Tibial nerve (tissue), 4 donors: ENCODE measurements at regions not wholly inside any gene's neighbourhood (a gene's known extent, or its start where the extent isn't known, plus 50 kb on each side); places are given as distances from the start of the nearest gene placed in this dataset.

Experiments used
- DNase-seq, 2 donors: peaks; one replicate each; pipeline ENCODE4 v3.0.0-alpha.2; 2019; ENCODE audit warnings: low spot score in 2 of 2
- H3K27ac ChIP-seq, 4 donors: fragments of 200-600 bp; sonication (generic) in 3 of 4; one replicate each; pipeline ENCODE4 v1.5.1; 2017 to 2019; ENCODE audit warnings: mild to moderate bottlenecking in 1 of 4
- H3K27me3 ChIP-seq, 2 donors: fragments of 200-600 bp; sonication (generic) in 1 of 2; one replicate each; pipeline versions ENCODE4 v1.5.1 to v1.6.0; 2017 to 2019
- H3K36me3 ChIP-seq, 3 donors: fragments of 200-600 bp; sonication (generic); one replicate each; pipeline ENCODE4 v1.5.1; 2018 to 2019
- H3K4me1 ChIP-seq, 4 donors: fragments of 200-600 bp; sonication (generic) in 3 of 4; one replicate each; pipeline ENCODE4 v1.5.1; 2017 to 2019
- H3K4me3 ChIP-seq, 4 donors: fragments of 200-600 bp; sonication (generic) in 3 of 4; one replicate each; pipeline ENCODE4 v1.5.1; 2017 to 2019; ENCODE audit warnings: mild to moderate bottlenecking in 1 of 4, moderate library complexity in 1 of 4
- H3K9me3 ChIP-seq, 4 donors: fragments of 200-600 bp; sonication (generic) in 3 of 4; one replicate each; pipeline ENCODE4 v1.5.1; 2017 to 2019
- EP300 ChIP-seq, 2 donors: sonication (generic); formaldehyde crosslinking; IDR thresholded peaks; one replicate each; pipeline ENCODE4 v1.6.1; 2017; ENCODE audit warnings: antibody characterized with exemption in 2 of 2, mild to moderate bottlenecking in 1 of 2
- POLR2A ChIP-seq, 2 donors: fragments of 450-650 bp; IDR thresholded peaks; one replicate each; pipeline ENCODE4 v1.6.1; 2017; ENCODE audit warnings: antibody characterized with exemption in 2 of 2, mild to moderate bottlenecking in 2 of 2, moderate library complexity in 2 of 2
- WGBS, 2 donors: methylation state at CpG; one replicate each; pipeline ENCODE4 v1.1.5; 2018; 5-methylcytosine and 5-hydroxymethylcytosine counted together
- TF ChIP-seq, protein P1 (sequence below), 5 experiments: fragments of 200-600 bp in 3 of 5; fragments of 450-650 bp in 2 of 5; sonication (generic) in 3 of 5; IDR thresholded peaks; one replicate each; pipeline ENCODE4 v1.5.1; 2016 to 2019; ENCODE audit warnings: antibody characterized with exemption in 5 of 5, mild to moderate bottlenecking in 3 of 5, moderate library complexity in 2 of 5

DNA sequence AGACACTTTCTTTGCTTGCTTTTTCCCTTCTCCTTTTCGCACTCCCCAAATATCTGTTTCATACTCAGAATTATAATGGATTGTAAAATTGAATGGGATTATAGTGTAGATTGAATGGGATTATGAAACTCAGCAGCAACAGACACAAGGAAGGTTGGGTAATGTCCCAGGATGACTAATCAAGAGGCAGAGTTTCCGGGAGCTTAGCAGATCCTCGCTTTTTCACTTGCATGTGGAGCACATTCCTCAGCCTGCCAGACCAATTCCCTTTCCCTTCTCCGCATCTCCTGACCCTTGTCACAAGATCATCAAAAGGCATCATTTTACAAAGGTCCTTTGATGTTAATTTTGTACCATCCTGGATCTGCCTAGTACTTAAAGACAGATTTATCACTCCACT, 55.1 kb upstream of the SLC1A1 start:
- Histone ChIP-seq H3K36me3 (no peaks in the 10 kb centered on the region), H3K27me3 (no peaks in the 10 kb centered on the region), H3K9me3 (peaks cover 0 to 7% (median 0%) of the 10 kb centered on the region in 4 donors), H3K4me3 (no peak overlapping the region), H3K27ac (no peak overlapping the region), H3K4me1 (peaks cover 0 to 10% (median 5%) of the 10 kb centered on the region in 4 donors)
- TF ChIP-seq POLR2A (IDR thresholded peaks at IDR 0.05) (no peak), EP300 (IDR thresholded peaks at IDR 0.05) (no peak)
- TF ChIP-seq, protein P1, sequence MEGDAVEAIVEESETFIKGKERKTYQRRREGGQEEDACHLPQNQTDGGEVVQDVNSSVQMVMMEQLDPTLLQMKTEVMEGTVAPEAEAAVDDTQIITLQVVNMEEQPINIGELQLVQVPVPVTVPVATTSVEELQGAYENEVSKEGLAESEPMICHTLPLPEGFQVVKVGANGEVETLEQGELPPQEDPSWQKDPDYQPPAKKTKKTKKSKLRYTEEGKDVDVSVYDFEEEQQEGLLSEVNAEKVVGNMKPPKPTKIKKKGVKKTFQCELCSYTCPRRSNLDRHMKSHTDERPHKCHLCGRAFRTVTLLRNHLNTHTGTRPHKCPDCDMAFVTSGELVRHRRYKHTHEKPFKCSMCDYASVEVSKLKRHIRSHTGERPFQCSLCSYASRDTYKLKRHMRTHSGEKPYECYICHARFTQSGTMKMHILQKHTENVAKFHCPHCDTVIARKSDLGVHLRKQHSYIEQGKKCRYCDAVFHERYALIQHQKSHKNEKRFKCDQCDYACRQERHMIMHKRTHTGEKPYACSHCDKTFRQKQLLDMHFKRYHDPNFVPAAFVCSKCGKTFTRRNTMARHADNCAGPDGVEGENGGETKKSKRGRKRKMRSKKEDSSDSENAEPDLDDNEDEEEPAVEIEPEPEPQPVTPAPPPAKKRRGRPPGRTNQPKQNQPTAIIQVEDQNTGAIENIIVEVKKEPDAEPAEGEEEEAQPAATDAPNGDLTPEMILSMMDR (IDR thresholded peaks at IDR 0.05) = no peak
- DNase-seq = no peak
- 81 to 82% methylated on average over 4 of the region's 4 CpGs for WGBS, 2 donors

DNA sequence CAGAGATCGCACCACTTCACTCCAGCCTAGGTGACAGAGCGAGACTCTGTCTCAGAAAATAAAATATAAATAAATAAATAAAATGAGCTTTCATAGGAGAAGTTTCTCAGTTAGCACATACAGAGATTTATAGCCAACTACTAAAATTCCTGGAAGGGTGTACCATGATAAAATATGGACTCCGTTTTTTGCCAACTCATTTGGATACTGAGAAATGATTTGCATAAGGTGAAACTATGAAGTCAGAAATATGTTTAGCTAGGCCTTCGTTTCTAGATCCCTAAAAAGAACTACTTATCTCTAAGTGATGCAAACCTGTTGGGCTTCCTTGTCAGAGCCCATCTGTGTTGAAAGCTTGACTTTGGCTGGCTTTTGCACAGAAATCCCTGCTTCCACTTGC, 56.9 kb upstream of the SLC1A1 start:
- Histone ChIP-seq H3K4me1 (peaks cover 0 to 10% (median 8%) of the 10 kb centered on the region in 4 donors), H3K27ac (no peak overlapping the region), H3K9me3 (no peaks in the 10 kb centered on the region), H3K4me3 (no peak overlapping the region), H3K36me3 (no peaks in the 10 kb centered on the region), H3K27me3 (no peaks in the 10 kb centered on the region)
- no peak for DNase-seq
- WGBS, 2 donors = 84 to 89% methylated on average over 4 of the region's 4 CpGs
- no peak for TF ChIP-seq POLR2A (IDR thresholded peaks at IDR 0.05)
- no peak for TF ChIP-seq EP300 (IDR thresholded peaks at IDR 0.05)
- TF ChIP-seq, protein P1 (IDR thresholded peaks at IDR 0.05) = no peak

DNA sequence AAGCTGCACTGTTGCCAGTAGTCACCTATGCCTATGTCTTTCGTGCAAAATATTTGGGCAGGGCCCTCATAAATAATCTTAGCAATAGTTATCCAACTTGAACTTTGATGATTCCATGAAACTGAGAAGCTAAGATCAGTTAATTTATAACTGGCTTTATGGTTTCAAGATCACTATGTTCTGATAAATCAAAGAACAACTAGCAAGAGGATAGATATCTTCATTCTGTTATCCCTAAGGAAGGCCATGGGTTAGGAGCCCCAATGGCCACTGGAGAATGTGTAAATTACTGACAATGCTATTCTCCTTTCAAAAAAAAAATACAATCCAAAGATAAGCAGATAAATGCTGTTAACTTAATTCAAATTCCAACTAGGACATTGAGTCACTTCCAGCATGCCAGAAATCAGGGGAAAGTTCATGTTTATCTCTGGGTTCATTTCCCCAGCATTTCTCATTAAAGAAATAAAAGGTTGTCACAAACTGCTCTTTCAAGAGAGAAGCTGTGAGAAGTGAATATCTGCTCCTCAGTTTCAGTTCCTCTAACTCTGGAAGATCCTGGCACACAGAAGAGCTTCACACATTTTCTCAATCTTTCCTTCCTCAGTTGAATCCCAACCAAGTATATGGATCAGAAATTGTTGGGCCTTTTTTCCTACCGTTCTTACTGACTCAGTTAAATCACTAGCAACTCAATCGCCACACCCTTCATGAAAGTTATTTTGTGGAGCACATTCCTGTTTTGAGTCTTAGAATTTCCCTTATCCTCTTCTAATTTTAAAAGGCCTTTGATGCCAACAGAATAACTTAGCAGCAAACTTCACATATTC, 59.6 kb upstream of the SLC1A1 start:
- peaks cover 0 to 10% (median 8%) of the 10 kb centered on the region in 4 donors for H3K4me1 ChIP-seq
- no peak for DNase-seq
- TF ChIP-seq, protein P1 (IDR thresholded peaks at IDR 0.05) = no peak
- TF ChIP-seq EP300 (IDR thresholded peaks at IDR 0.05) (peak in 1 of 2 donors; percentile 32), POLR2A (IDR thresholded peaks at IDR 0.05) (no peak)
- no peaks in the 10 kb centered on the region for H3K27me3 ChIP-seq
- WGBS, 2 donors = 58 to 66% methylated on average over 3 of the region's 3 CpGs
- H3K36me3 ChIP-seq = no peaks in the 10 kb centered on the region
- H3K4me3 ChIP-seq = no peak overlapping the region
- H3K9me3 ChIP-seq = no peaks in the 10 kb centered on the region
- peak overlapping the region in 3 of 4 donors; percentile 29 to 38 (median 32) for H3K27ac ChIP-seq

DNA sequence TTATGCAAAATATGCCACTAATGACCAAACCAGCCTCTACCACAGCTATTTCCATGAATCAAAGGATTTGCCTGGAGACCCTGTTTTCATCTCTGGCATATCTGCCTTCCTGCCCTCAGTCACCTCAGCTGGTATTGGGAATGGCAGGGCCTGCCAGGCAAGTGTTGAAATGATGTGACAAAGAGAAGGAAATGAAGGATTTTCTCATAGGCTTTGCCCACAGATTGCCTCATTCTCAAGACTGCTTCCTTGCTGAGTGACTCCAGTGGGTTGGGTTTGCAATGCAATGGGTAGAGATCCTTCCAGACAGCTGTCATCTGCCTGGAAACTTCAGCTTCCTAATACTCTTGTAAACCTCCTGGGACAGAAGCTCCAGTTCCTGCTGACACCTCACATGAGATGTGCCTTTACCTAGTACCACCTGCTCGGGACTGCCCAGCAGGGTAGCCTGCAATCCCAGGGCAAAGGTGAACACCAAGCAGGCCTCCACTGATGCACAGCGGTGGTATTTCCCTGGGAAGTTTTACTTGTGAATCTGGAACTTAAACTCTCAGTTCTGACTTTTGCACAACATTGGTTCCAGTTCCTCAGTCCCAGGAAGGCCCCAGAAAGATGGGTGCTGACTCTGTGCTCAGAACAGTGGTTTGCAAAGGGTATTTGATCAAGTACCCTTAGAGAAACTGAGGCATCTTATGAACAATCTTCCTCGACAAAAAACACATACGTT, 64.8 kb upstream of the SLC1A1 start:
- 92 to 94% methylated on average over 4 of the region's 4 CpGs for WGBS, 2 donors

More for the DNA sequence above, 64.8 kb upstream of the SLC1A1 start:
- TF ChIP-seq, protein P1 (IDR thresholded peaks at IDR 0.05) = no peak
- TF ChIP-seq POLR2A (IDR thresholded peaks at IDR 0.05) (no peak), EP300 (IDR thresholded peaks at IDR 0.05) (no peak)
- no peaks in the 10 kb centered on the region for H3K27me3 ChIP-seq
- H3K36me3 ChIP-seq = no peaks in the 10 kb centered on the region
- H3K4me3 ChIP-seq = no peak overlapping the region
- H3K9me3 ChIP-seq = no peaks in the 10 kb centered on the region
- DNase-seq = no peak
- peaks cover 0 to 6% (median 4%) of the 10 kb centered on the region in 4 donors for H3K4me1 ChIP-seq
- H3K27ac ChIP-seq = no peak overlapping the region
